ENCODE measurements at regions not wholly inside any gene's neighbourhood (a gene's known extent, or its start where the extent isn't known, plus 50 kb on each side); places are given as distances from the start of the nearest gene placed in this dataset.

DNA sequence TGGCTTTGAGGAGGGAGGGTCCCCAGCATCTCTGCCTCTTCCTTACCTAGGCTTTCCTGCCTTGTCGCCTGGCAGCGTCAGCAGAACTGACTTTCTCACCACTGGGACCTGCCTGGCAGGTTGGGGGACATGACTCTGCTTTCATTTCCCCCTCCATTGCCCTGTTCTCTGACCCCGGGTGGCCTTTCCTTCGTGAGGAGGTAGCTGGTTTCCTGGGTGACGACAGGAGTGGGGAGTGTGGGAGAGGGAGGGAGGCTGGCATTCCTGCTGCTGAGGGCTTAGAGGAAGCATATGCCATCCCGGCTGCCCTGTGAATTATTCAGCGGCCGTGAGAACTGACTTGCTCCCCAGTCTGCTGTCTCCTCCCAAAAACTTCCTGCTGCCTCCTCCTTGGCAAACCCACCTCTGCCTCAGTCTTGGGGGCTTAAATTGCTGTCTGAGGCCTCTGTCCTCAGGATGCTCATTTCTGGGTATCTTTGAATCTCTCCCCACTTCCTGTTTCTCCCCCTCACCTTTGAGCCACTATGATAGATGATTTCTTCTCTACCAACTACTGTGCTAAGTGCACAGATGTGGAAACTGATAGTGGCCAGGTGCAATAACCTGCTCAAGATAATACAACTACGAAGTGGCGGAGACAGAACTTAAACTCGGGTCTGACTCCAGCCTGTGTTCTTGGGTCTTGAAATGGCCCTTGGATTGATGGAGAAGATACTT lies 182.0 kb upstream of the CSF3R start:
- TF ChIP-seq, protein P1, sequence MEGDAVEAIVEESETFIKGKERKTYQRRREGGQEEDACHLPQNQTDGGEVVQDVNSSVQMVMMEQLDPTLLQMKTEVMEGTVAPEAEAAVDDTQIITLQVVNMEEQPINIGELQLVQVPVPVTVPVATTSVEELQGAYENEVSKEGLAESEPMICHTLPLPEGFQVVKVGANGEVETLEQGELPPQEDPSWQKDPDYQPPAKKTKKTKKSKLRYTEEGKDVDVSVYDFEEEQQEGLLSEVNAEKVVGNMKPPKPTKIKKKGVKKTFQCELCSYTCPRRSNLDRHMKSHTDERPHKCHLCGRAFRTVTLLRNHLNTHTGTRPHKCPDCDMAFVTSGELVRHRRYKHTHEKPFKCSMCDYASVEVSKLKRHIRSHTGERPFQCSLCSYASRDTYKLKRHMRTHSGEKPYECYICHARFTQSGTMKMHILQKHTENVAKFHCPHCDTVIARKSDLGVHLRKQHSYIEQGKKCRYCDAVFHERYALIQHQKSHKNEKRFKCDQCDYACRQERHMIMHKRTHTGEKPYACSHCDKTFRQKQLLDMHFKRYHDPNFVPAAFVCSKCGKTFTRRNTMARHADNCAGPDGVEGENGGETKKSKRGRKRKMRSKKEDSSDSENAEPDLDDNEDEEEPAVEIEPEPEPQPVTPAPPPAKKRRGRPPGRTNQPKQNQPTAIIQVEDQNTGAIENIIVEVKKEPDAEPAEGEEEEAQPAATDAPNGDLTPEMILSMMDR (IDR thresholded peaks at IDR 0.05): no peak
- ATAC-seq: no peak

DNA sequence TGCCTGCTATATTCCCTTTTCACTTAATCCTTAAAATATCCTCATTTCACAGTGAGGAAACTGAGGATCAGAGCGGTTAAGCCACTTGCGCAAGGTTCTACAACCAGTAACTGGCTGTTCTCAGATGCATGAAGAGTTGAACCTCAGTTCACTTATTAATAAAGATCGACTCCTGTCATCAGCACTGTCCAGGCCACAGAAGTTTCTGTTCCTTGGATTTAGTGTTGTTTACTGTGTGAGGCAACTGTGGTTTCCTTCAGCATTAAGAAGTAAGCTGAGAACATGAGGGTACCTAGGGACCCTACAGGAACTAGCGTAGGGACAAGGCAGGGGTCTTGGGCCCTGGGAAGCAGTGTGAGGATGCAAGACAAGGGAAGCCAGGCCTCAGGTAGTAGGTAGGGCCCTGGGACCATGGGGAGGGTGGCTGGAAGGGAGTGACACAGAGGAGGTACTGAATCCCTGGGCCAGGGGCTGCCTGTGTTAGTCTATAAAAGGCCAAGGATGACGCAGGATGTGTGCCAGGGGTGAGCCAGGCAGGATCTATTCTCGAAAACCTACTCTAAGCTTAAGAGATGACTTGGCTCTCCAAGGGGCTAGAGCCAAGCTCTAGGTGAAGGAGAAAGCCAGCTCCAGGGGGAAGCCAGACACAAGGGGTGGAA lies 181.2 kb upstream of the CSF3R start:
- no peaks in the 10 kb centered on the region for H3K9me3 ChIP-seq
- H3K4me3 ChIP-seq: no peak overlapping the region
- ATAC-seq: no peak
- no peaks in the 10 kb centered on the region for H3K36me3 ChIP-seq (ENCODE audit: insufficient read depth in 1 of 2, low read depth in 1 of 2)
- no peaks in the 10 kb centered on the region for H3K4me1 ChIP-seq
- peaks cover 0 to 25% (median 0%) of the 10 kb centered on the region in 3 donors for H3K27me3 ChIP-seq (ENCODE audit: insufficient read depth in 3 of 3, low read length in 2 of 3)
- intact Hi-C loops (cut with DNase I): no loop called here
- DNase-seq: no peak
- TF ChIP-seq, protein P1 (IDR thresholded peaks at IDR 0.05): no peak
- no peak overlapping the region for H3K27ac ChIP-seq
- WGBS, 3 donors: 86 to 91% (median 89%) methylated on average over 6 of the region's 6 CpGs

More for the DNA sequence above, 182.0 kb upstream of the CSF3R start:
- H3K27me3 ChIP-seq (ENCODE audit: insufficient read depth in 3 of 3, low read length in 2 of 3): peaks cover 0 to 17% (median 0%) of the 10 kb centered on the region in 3 donors
- H3K27ac ChIP-seq: no peak overlapping the region
- 58 to 64% (median 60%) methylated on average over 11 of the region's 11 CpGs for WGBS, 3 donors
- H3K4me1 ChIP-seq: no peaks in the 10 kb centered on the region
- intact Hi-C loops (cut with DNase I): no loop called here
- DNase-seq: no peak
- no peaks in the 10 kb centered on the region for H3K9me3 ChIP-seq
- no peaks in the 10 kb centered on the region for H3K36me3 ChIP-seq (ENCODE audit: insufficient read depth in 1 of 2, low read depth in 1 of 2)
- H3K4me3 ChIP-seq: no peak overlapping the region

DNA sequence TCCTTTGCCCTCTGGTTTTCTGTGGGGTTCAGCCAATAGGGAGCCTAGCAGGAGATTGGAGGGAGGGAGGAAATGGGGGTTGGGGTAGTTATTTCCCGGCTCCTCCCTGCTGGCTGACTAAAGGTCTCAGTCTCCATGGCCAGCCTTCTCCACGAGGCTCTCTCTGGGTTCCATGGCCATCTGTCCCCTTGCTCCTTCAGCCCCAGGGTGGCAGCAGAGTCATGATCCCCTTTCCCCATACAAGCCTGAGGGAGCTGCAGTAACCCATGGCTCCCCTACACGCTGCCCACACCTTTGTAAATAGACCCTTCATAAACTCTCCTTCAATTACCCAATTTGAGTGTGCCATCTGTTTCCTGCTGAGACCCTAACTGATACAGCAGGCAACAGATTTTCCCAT lies 176.1 kb upstream of the CSF3R start:
- Histone ChIP-seq H3K27me3 (ENCODE audit: insufficient read depth in 3 of 3, low read length in 2 of 3) (peaks cover 0 to 31% (median 6%) of the 10 kb centered on the region in 3 donors), H3K9me3 (no peaks in the 10 kb centered on the region), H3K36me3 (ENCODE audit: insufficient read depth in 1 of 2, low read depth in 1 of 2) (no peaks in the 10 kb centered on the region), H3K27ac (no peak overlapping the region), H3K4me1 (no peaks in the 10 kb centered on the region), H3K4me3 (no peak overlapping the region)
- DNase-seq: no peak
- intact Hi-C loops (cut with DNase I): no loop called here
- TF ChIP-seq, protein P1 (IDR thresholded peaks at IDR 0.05): no peak
- 32 to 39% (median 33%) methylated on average over 3 of the region's 3 CpGs for WGBS, 3 donors
- no peak for ATAC-seq

DNA sequence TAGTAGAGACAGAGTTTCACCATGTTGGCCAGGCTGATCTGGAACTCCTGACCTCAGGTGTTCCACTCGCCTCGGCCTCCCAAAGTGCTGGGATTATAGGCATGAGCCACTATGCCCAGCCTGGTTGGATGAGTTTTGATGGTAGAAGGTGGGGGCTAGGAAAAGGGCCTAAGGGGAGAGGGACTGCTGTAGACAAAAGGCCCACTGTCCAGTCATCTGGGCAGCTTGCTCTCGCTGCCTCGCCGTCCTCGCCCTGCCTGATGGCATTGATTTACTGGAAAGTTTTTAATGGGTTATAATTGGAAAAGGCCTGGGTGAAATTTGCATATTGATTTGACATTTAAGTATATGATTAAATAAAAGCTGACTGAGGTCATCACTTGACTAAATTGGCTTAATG lies 175.1 kb upstream of the CSF3R start:
- DNase-seq (no peak), ATAC-seq (no peak)
- Histone ChIP-seq H3K4me1 (no peaks in the 10 kb centered on the region), H3K4me3 (no peak overlapping the region), H3K27me3 (ENCODE audit: insufficient read depth in 3 of 3, low read length in 2 of 3) (peaks cover 0 to 34% (median 6%) of the 10 kb centered on the region in 3 donors), H3K27ac (no peak overlapping the region), H3K36me3 (ENCODE audit: insufficient read depth in 1 of 2, low read depth in 1 of 2) (no peaks in the 10 kb centered on the region), H3K9me3 (no peaks in the 10 kb centered on the region)
- intact Hi-C loops (cut with DNase I): no loop called here
- TF ChIP-seq, protein P1 (IDR thresholded peaks at IDR 0.05): no peak
- 76 to 87% (median 85%) methylated on average over 6 of the region's 6 CpGs for WGBS, 3 donors
